ENCODE measurements at regions not wholly inside any gene's neighbourhood (a gene's known extent, or its start where the extent isn't known, plus 50 kb on each side); places are given as distances from the start of the nearest gene placed in this dataset.

DNA sequence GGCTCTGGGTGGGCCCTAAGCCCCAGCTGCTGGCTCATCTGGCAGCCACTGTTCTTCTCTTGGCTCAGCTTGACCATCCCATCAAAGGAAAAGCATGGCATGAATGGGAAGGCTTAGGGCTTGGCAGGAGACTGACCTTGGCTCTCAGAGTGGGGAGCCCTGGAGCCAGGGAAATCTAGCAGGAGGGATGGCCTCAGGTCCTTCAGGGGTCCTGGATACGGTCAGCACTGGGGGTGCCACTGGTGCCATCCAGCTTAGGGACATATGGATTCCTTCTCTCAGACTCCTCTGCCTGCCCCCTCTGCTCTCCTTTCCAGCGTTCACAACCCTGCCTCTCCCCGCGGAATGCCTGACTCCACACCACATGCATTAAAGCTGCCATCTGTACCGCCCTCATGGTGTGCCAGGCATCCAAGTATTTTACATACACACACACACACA, 165.5 kb upstream of the HAAO start:
- no peak for DNase-seq (ENCODE audit: low spot score)

DNA sequence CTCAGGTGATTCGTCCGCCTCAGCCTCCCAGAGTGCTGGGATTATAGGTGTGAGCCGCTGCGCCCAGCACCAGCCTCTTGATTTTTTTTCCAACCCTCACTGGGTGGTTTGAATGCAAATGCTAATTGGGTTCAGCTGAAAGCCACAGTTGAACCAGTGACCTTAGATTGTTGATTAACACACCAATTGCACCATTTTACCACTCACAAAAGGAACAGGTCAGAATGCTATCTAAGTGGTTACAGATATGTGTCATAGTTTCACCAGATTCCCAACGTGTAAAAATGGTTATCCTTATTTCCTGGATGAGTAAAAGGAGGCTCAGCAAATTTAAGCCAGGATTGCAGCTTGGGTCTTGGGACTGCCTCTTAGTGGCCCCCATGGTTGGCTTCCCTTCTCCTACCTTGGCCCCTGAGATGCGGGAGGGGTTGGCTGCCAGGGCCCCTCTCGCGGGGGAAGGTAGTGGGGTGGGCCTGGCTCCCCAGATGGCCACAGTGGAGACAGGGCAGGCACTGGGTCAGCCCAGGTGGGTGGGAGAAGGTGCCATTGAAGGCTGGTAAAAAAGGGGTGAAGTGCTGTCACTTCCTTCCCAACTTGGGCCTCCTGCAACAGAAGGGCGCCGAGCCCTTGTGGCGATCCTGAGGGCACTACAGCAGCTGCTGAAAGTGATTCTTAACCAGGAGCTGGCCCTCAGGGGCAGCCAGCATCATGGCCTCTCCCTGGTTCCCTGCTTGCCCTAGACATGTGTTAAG, 164.9 kb upstream of the HAAO start:
- DNase-seq (ENCODE audit: low spot score) = no peak

DNA sequence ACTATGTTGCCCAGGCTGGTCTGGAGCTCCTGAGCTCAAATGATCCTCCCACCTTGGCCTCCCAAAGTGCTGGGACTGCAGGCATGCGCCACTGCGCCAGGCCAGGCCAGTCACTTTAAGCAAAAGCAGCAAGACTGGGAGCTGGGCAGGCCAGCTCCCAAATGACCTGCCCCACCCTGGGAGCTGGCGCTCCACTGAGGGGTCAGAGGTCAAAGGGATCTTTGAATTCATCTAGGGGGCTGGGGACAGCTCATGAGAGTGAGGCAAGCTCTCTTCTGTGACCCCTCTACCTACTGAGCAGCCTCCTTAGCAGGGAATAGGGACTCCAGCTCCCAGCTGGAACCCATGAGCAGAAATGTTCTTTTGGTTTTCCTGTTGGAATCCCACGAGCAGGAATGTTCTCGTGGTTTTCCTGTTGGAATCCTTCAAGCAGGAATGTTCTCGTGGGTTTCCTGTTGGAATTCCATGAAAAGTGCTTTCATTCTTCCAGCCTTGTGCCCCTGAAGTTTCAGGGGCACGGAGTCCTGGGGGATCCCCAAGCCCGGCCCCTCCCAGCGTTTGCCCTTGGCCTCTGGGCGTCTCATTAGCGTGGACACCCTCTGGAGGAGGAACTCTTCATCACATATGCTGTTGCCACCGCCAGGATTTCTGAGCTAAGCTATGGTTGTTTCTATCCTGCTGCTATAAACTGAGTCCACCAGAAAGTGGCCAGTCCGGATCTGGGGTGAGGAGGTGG, 162.0 kb upstream of the HAAO start:
- DNase-seq (ENCODE audit: low spot score) = no peak

DNA sequence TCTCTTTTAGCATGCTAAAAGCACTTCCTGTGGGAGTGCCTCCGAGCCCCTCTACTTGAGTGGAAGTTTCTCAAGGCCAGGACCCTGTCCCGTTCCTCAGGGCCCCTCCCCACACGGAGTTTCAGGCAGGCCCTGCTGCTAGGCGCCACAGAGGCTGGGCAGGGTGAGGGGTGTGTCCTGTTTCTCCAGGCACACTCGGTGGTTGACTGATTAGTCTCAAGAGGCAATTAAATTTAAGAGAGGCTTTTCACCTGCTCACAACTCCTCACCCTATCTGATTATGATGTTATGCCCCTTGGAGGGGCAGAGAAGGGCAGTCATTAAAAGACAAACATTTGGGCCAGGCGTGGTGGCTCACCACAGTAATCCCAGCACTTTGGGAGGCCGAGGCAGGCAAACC, 160.8 kb upstream of the HAAO start:
- DNase-seq (ENCODE audit: low spot score) = no peak

DNA sequence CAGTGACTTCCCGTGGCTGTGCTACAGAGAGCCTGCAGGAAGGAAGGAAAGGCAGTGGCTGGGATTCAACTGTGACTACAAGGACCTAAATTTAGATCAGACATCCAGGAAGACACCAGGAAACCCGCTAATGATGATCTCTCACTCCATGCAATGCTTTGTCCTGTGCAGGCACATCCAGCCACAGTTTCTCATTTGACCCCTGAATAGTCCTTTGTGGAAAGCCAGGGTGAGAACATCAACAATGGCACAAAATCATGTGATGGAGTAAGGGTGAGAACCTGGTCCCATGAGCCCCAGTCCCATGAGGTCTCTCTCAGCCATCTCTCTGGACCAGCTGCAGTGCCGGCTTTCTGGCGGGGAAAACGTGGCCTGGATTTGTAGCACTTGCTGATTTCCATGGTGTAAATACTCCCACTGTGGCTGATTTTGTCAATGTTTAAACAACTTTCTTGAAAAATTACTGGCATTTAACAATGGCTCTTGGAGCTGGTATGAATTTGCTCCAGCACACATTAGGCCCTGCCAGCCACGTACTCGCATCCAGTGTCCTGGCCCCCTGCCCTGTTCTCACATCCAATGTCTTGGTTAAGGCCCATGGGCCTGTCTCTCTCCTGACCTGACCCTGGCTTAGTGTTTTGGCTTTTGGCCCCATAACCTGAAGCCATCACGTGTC, 159.0 kb upstream of the HAAO start:
- no peak for DNase-seq (ENCODE audit: low spot score)

DNA sequence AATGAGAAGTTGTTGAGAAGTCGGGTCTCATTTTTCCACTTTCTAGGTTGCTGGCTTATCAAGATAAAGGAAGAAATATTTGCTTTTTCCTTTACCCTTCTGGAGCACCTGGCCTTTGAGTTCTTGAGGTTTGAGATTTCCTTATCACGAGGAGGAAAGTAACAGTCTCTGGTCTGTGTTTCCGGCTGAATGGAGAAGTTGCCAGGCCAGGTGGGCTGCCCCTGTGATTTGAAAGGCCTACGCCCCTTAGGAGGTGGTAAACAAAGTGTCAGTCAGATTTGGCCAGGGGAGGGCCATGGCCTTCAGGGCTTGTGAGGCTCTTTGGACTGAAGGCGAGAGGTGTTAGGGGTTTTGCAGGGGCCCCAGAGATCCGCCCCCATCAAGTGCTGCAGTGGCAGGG, 156.7 kb upstream of the HAAO start:
- DNase-seq (ENCODE audit: low spot score) = no peak

DNA sequence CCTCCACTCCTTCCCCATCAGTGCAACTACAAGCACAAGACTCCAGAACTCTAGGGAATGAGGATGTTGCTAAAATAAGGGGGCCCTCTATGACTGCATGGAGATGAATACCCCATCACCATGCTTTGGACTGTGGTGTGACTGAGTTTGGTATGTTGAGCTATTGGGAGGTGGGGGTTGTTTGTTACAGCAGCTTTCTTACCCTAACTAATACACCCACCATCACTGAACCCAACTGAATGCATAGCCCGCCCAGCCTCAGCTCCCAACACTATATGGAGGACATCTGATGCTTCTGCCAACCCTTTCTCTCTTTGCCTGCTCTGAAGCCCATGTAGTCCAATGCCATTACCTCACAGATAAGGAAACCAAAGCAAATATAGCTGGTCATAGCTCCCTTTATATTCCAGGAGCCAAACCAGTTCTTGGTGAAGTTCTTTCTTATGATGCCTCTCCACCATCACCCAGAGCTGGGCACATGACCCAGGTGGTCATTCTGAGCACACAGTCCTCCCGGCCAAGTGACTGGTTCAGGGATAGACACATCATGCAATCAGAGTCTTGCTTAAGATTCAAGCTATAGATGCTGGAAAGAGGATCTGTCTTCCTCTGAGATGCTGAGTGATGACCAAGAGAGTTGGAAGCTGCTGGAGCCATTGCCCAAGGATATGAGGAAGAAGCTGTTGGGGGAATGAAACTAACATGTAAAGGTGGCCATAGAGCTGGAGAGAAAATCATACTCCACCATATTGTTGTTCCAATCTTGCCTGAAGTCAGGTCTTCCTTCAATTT, 155.6 kb upstream of the HAAO start:
- no peak for DNase-seq (ENCODE audit: low spot score)

DNA sequence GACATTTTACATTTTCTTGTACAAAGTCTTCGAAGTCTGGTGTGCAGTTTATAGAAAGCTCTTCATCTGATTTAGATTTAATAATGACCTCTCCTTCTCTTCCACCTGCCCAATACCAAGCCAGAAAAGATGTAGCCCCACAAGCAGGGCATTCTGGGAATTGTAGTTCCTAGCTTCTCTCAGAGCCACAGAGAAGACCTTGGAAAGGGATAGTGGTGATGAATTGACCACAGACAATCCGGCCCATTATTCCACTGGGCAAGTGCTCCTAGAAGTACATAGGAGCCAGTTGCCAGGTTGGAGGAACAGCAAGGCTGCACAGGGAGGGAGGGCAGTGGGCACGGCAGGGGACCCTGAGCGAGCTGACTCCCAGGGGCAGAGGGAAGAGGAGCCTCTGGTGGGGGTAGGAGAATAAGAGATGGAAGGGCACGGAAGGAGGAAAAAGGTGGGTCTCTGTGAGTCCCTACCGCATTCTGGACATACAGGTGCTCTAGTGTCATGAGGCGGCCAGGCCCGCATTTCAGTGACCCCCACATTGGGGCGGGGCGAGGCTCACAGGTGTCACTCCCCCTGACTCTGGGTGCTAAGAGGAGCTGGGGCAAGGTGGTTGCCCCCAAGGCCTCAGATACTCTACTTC, 152.5 kb upstream of the HAAO start:
- no peak for DNase-seq (ENCODE audit: low spot score)

DNA sequence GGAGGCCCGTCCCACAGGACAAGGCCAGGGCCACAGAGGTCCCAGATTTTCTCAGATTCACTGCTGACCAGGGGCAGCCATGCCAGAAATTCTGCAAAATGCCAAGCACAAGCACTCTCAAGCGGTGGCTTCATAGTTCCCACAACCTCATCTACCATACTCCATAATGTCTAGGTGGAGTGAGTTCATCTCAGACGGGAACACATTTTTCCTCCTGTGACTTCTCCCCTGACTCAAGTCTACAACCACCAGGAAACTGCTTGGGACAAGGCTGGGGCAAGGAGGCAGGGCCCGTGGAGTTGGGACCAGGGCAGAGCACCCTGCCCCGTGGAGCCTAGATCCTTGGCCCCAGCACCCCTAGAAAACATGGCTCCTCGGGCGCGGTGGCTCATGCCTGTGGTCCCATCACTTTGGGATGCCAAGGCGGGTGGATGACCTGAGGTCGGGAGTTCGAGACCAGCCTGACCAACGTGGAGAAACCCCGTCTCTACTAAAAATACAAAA, 150.7 kb upstream of the HAAO start:
- no peak for DNase-seq (ENCODE audit: low spot score)

DNA sequence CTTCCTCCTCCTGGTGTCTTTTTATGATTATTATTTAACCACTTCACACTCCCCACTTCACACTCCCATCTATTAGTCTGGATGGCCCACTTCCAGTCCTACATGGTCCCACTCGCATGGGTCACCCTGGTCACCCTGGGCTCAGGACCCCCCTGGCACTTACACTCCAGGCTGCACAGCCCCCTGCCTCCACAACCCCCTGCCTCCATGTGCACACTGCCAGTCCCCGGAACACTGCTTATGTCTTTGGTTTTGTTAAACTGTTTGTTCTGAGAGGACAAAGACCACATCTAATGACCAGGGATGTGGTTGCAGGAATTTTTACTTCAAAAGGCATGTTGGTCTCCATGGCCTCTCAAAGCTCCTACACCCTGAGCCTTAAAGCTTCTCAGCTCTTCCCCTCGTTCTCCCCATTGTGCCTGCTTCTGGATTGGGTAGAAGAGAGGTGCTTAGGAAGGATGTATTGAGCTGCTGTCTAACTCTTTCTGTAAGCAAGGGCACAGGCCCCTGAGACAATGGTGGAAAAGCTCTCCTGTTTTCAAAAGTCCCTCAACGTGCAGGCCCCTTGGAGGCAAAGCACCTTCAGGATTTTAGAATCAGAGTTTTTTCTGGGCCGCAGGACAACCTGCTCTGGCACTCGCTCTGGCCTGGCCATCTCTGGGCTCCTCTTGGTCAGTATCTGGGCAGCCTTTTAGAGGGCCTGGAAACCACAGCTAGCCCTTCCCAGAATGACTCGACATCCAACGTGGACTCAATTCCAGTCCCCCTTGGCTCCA, 150.0 kb upstream of the HAAO start:
- no peak for DNase-seq (ENCODE audit: low spot score)

DNA sequence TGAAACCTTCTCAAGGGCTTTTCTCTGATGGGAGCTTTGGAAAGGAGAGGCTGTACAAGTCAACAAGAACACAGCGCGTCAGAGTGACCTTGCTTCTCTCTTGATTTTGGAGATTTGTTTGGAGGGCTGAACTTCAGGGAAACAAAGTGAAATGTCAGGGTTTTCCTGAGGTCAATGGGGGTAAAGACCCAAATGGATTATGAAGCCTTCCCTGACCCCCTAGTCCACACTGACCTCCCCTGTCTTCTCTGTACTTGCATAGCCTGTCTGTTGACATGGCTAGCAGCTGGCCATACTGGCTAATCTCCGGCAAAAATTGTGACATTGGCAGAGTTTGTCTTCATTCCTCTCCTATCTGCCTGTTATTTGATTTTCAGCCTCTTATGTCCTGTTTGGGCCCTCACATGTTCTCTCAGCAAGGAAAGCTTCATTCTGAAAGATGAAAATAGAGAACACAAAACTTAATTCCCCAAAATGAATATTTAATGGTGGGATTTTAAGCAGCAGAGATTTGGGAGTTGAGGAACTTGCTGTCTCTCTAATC, 149.3 kb upstream of the HAAO start:
- no peak for DNase-seq (ENCODE audit: low spot score)

DNA sequence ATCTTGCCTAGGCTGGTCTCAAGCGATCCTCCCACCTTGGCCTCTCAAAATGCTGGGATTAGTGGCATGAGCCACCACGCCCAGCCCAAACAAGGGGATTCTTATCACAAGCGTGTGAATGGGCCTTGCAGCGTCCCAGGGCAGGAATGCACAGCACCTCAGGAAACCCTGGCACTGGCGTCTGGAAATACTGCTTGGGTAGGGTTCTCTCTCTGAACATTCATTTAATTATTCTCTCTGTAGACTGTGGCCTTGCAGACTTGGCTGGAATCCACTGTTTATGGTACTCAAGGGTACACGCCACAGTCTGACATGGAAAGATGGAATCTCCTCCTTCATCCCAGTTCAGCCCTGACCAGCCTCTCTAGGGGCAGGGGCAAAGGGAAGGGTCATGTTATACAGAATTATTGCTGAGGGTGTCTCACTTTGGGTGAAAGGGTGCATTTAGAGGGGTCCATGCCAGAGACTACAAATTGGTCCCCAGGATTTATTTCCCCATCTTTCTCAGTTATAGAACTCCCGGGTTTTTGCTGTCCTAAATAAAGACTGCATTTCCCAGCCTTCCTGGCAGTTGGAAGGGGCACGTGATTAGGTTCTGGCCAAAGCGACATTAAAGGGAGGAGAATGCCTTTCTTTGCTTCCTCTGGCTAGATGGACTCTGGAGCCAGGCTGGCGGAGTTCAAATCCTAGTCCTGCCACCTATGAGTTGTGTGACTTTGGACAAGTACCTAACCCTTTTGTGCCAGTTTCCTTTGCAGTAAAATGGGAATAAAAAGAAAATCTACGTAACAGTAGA, 147.2 kb upstream of the HAAO start:
- no peak for DNase-seq (ENCODE audit: low spot score)

DNA sequence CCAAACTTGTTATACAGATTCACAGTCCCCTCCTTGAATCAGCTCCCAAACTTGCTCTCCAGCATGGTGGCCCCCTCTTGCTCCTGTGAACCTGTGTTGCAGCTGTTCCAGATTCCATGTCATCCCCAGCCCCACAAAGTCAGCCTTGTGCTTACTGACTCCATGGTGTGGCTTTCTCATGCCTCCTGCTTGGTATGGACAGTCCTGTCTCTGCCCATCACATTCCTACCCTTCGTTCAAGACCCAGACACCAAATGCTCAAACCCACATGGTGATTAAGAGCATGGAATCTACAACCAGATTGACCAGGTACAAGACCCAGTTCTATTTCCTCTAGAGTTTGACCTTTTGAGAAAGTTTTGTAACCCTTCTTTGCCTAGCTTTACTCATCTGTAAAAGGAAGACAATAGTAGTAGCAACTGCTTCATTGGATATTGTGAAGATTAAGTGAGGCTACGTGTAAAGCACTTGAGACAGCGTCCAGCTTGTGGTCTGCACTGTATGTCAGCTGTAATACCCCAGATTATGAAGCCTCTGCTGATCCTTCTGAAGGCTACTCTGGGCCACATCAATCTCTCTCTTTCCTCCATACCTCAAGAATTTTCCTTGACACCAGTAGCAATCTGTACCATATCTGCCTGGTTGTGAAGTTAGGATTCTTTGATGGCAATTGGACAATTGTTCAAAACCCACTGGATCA, 146.4 kb upstream of the HAAO start:
- no peak for DNase-seq (ENCODE audit: low spot score)

DNA sequence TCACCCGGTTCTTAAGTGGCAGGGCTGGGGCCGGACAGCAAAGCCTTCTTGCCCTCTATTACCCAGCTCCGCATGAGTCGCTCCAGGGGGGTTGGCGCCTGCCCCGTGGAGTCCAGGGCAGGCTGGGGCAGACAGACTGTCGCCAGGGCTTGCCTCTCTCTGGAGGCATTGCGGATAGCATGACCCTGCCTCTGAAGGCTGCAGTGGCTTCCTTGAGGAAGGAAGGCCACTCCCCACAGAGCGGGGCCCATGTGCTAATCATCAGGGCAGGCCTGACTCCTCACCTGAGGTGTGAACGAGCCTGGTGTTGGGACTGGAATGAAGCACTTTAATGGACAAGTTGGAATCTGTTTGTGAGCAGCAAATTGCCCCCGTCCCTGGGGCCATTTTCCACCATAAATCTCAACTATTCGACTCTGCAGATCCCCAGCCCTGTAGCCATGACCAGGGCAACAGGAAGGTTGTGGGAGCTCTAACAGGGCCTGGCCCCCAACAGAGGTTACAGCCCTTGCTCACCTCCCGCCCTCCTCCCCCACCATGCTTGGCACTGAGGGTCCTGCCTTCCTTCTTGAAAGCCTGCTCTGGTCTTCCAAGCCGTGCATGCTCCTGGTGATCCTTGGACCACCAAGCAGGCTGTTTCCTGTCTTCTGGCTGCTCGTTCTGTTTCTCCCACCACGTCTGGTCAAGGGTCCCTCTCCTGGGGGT, 144.9 kb upstream of the HAAO start:
- DNase-seq (ENCODE audit: low spot score) = no peak

DNA sequence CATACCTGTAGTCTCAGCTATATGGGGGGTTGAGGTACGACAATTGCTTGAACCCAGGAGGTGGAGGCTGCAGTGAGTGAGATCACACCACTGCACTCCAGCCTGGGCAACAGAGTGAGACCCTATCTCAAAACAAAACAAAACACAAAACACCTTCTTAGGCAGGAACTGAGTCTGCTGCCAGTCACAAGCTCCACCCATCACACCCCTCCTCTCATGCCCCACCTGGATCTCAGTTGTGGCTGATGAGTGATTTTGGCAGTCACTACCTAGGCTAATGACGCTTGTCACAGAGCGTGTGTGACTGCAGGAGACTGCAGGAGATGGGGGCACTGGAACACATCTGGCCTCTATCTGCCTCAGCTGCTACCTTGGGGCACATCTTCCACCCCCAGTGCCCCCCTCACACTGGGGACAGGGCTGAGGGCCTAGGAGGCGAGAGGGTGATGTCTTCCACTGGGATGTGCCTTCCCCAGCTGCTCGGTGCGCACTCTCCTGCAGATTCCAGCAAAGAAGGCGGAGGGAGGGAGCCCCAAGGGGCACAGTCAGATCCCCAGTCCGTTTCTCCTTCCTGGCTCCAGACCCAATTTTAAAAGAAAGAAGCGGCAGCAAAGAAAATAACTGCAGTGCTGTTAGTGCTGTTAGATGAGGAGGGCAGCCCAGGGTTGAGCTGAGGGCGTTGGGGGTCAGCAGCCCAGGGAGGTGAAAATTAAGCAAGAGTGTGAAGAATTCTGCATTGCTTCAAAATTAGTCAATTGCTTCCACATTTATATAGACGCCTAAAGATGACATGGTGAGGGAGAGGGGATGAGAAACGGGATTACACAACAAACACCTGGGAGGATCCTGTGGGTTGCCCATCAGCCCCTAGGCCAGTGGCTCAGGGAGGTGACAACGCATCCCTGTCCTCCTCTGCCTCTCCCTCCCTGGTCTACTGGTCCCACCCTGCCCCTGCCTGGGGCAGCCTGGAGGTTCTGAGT, 143.6 kb upstream of the HAAO start:
- no peak for DNase-seq (ENCODE audit: low spot score)

DNA sequence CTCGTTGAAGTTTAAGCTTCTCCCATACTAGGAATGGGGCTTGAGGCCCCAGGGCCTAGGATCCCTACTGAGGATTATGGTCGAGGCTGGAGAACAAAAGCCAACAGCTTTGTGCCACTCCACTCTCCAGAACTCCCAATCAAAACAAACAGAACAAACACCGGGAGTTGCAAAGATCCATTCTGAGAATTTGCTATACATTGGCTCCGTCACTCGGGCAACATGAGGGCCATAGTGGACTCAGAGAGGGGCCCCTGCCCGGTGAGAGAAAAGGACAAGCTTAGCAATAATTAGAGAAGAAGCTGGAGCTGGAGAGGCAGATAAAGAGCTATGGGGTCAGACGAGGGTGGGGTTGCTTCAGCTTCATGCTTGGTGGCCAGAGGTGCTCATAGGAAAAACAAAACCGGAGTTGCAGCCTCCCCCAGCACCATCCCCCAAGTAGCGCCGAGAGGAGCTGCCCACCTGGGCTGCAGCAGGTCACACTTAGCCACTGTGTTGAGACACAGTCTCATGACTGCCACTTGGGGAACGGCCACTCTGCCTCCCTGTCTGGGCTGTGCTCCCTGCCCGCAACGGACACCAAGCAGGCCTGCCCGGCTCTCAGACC, 142.3 kb upstream of the HAAO start:
- DNase-seq (ENCODE audit: low spot score) = no peak

Measured in mucosa of gallbladder (tissue), 1 donor.